GM20000 (cell line): ENCODE measurements at regions not wholly inside any gene's neighbourhood (a gene's known extent, or its start where the extent isn't known, plus 50 kb on each side); places are given as distances from the start of the nearest gene placed in this dataset.

Experiments
- DNase-seq: peaks from one replicate; pipeline ENCODE4 v3.0.0; 2012; ENCODE audit warnings: low spot score
- TF ChIP-seq, protein P1 (sequence below): IDR thresholded peaks from 2 replicates; pipeline ENCODE4 v1.5.1; 2012; ENCODE audit warnings: mild to moderate bottlenecking, control low read depth; ENCODE audit errors: extremely low read depth, missing control alignments

DNA sequence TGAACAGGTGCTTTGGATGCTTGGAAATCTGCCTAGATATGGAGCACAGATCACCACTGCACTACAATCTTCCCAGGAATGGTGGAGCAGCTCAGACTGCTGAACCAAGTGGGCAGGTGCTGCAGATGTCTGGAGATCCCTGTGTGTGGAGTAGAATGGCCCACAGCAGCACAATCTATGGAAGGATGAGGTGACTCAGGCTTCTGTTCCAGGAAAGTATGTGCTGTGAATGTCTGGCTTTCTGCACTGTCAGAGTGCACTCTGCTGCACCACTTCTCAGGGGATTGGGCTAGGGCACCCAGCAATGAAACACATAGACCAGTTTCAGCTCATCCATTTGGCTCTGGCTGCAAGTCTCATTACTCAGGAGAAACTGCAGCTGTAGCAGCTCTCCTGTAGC, 865.4 kb upstream of the NXPH2 start:
- no peak for DNase-seq
- TF ChIP-seq, protein P1, sequence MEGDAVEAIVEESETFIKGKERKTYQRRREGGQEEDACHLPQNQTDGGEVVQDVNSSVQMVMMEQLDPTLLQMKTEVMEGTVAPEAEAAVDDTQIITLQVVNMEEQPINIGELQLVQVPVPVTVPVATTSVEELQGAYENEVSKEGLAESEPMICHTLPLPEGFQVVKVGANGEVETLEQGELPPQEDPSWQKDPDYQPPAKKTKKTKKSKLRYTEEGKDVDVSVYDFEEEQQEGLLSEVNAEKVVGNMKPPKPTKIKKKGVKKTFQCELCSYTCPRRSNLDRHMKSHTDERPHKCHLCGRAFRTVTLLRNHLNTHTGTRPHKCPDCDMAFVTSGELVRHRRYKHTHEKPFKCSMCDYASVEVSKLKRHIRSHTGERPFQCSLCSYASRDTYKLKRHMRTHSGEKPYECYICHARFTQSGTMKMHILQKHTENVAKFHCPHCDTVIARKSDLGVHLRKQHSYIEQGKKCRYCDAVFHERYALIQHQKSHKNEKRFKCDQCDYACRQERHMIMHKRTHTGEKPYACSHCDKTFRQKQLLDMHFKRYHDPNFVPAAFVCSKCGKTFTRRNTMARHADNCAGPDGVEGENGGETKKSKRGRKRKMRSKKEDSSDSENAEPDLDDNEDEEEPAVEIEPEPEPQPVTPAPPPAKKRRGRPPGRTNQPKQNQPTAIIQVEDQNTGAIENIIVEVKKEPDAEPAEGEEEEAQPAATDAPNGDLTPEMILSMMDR, result no peak

DNA sequence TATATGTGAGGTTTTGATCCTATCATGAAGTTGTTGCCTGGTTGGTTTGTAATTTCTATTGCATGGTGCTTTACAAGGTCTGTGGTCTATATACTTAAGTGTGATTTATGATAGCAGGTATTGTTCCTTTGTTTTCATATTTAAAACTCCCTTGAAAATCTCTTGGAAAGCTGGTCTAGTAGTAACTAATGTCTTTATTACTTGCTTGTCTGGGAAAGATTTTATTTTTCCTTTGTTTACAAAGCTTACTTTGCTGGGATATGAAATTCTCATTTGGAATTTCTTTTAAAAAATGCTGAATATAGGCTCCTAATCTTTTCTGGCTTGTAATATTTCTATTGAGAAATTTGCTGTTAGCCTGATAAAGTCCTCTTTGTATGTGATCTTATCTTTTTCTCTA, 862.9 kb upstream of the NXPH2 start:
- DNase-seq, result no peak
- TF ChIP-seq, protein P1, result no peak

DNA sequence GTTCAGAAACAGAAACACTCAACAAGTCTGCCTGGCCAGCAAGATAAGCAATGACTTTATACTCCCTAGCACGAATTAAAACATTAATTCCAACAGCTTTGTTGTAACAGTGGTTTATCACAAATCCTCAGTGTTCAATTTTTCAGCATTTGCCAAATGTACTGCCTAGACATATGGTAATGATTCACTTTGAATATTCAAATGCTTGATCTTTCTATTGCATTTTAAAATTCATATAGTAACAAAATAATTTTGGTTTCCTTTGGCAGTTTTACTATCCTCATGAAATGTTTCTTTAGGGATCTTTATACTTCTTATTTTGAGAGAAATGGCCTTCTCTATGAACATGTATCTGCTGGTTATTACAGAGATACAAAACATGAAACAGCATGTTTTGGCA, 851.8 kb upstream of the NXPH2 start:
- TF ChIP-seq, protein P1, result no peak

DNA sequence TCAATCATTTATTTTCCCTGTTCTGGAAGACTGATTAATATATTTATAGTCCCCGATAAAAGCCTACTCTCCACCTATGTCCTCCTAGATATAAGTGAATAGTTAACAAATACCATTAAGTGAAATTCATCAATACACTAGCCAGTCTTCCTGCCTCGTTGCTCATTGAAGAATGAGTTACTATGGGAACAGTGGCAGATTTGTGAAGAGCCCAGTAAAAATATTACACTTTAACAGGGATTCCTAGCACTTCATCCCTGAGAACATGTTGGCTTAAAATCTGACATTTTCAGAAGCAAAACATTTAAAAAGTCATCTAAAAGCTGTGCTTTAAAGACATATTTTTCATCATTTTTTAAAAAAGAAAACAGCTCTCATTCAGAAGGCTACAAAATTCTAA, 848.7 kb upstream of the NXPH2 start:
- TF ChIP-seq, protein P1, result no peak

More for the DNA sequence above, 851.8 kb upstream of the NXPH2 start:
- DNase-seq, result no peak

DNA sequence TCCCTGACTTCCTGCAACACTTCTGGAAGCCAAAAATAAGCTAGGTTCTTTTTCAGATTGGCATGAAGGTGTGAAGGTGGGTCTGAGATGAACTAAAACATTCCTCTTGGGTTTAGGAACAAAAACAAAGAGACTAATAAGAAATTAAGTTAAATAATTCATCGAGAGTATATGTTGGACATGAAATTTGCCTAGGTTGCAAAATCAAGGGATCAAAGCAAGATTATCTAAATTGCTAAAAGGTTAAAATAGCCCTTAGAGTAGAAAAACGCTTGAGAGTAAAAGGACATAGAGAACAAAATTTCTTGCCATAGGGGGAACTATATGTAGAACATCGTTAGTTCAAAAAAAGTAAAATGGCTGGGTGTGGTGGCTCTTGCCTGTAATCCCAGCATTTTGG, 845.9 kb upstream of the NXPH2 start:
- TF ChIP-seq, protein P1, result no peak
- DNase-seq, result no peak

More for the DNA sequence above, 848.7 kb upstream of the NXPH2 start:
- DNase-seq, result no peak

DNA sequence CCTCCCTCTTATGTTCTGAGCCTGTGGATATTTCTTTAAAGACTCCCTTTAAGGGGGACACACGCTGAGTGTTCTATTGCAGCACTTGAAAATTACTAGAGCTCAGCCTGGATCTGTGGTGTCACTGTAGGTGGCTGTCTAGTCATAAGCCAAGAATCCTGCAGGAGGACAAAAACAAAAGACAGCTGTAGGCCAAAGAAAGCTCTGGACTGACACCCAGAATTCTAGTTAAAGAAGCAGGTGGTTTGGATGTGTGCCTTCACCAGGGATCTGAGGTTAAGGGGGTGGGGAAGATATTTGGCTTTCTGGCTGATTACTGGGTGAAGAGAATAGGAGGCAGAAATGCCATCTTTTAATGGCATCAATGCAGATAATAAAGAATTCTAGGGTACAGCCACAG, 842.5 kb upstream of the NXPH2 start:
- TF ChIP-seq, protein P1, result no peak
- no peak for DNase-seq

DNA sequence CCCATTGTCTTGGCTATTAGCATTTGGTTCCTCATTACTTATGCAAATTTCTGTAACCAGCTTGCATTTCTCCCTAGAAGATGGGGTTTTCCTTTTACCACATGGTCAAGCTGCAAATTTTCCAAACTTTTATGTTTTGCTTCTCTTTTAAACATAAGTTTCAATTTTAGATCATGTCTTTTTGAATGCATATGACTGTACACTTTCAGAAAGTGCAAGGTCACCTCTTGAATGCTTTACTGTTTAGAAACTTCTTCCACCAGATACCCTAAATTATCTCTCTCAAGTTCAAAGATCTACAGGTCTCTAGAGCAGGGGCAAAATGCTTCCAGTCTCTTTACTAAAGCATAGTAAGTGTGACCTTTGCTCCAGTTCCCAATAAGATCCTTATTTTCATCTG, 837.6 kb upstream of the NXPH2 start:
- DNase-seq, result no peak
- TF ChIP-seq, protein P1, result no peak
